HG02610 (cell line): ENCODE measurements at regions not wholly inside any gene's neighbourhood (a gene's known extent, or its start where the extent isn't known, plus 50 kb on each side); places are given as distances from the start of the nearest gene placed in this dataset.
A peak's percentile ranks its signal among the peaks of the same experiment; 100 is the strongest.

Experiments
- ATAC-seq: cut with Tn5 transposase; IDR thresholded peaks from one replicate; pipeline ENCODE4 v1.9.1; 2021; ENCODE audit warnings: mild to moderate bottlenecking, moderate library complexity; ENCODE audit not compliant: unreplicated experiment

- ATAC-seq: no peak
Observed at GRCh38 chr2:193738892-193739291, 1544.2 kb upstream of the TMEFF2 start.

GRCh38 chr2:193712912-193713311 is 1518.2 kb upstream of the TMEFF2 start:
- ATAC-seq: no peak

GRCh38 chr2:193703411-193703810 is 1508.7 kb upstream of the TMEFF2 start:
- ATAC-seq: no peak

GRCh38 chr2:193701484-193701883 is 1506.8 kb upstream of the TMEFF2 start:
- ATAC-seq: no peak

- peak; percentile 60 for ATAC-seq
Observed at GRCh38 chr2:193695367-193695766, 1500.6 kb upstream of the TMEFF2 start.

GRCh38 chr2:193693758-193694157 is 1499.0 kb upstream of the TMEFF2 start:
- ATAC-seq: no peak

GRCh38 chr2:193690572-193690971 is 1495.8 kb upstream of the TMEFF2 start:
- ATAC-seq: no peak

- ATAC-seq: no peak
Observed at GRCh38 chr2:193687195-193687594, 1492.5 kb upstream of the TMEFF2 start.

GRCh38 chr2:193679847-193680246 is 1485.1 kb upstream of the TMEFF2 start:
- ATAC-seq: no peak

GRCh38 chr2:193670478-193670877 is 1475.7 kb upstream of the TMEFF2 start:
- ATAC-seq: no peak

GRCh38 chr2:193668557-193669323 is 1474.0 kb upstream of the TMEFF2 start:
- peak; percentile 54 for ATAC-seq

GRCh38 chr2:193627927-193628272 is 1433.2 kb upstream of the TMEFF2 start:
- ATAC-seq: no peak

GRCh38 chr2:193627187-193627926 is 1432.6 kb upstream of the TMEFF2 start:
- ATAC-seq: no peak

GRCh38 chr2:193608451-193608850 is 1413.7 kb upstream of the TMEFF2 start:
- no peak for ATAC-seq

- ATAC-seq: no peak
Observed at GRCh38 chr2:193590831-193591230, 1396.1 kb upstream of the TMEFF2 start.

- peak; percentile 97 for ATAC-seq
Observed at GRCh38 chr2:193584522-193584938, 1389.8 kb upstream of the TMEFF2 start.

GRCh38 chr2:193583638-193584400 is 1389.1 kb upstream of the TMEFF2 start:
- ATAC-seq: no peak

- ATAC-seq: no peak
Observed at GRCh38 chr2:193581807-193582206, 1387.1 kb upstream of the TMEFF2 start.

- ATAC-seq: no peak
Observed at GRCh38 chr2:193580176-193580950, 1385.6 kb upstream of the TMEFF2 start.

- ATAC-seq: no peak
Observed at GRCh38 chr2:193566886-193567285, 1372.2 kb upstream of the TMEFF2 start.

GRCh38 chr2:193566276-193566675 is 1371.5 kb upstream of the TMEFF2 start:
- no peak for ATAC-seq
